Mucosa of rectum (tissue), 2 donors: ENCODE measurements at regions not wholly inside any gene's neighbourhood (a gene's known extent, or its start where the extent isn't known, plus 50 kb on each side); places are given as distances from the start of the nearest gene placed in this dataset.

Experiments used
- H3K27ac ChIP-seq, 2 donors: one replicate each; pipeline ENCODE4 v1.7.0; 2013; ENCODE audit warnings: inconsistent platforms in 2 of 2, low read depth in 2 of 2, low read length in 2 of 2
- H3K27me3 ChIP-seq, 2 donors: one replicate each; pipeline ENCODE4 v1.7.0; 2013; ENCODE audit warnings: low read length in 2 of 2; ENCODE audit not compliant: control insufficient read depth in 2 of 2, insufficient read depth in 2 of 2
- H3K36me3 ChIP-seq, 2 donors: one replicate each; pipeline ENCODE4 v1.7.0; 2013; ENCODE audit warnings: low read length in 2 of 2; ENCODE audit not compliant: control insufficient read depth in 2 of 2, insufficient read depth in 2 of 2
- H3K4me1 ChIP-seq, 2 donors: one replicate each; pipeline ENCODE4 v1.7.0; 2013; ENCODE audit warnings: low read length in 2 of 2, mild to moderate bottlenecking in 1 of 2; ENCODE audit not compliant: control insufficient read depth in 2 of 2, insufficient read depth in 2 of 2
- H3K4me3 ChIP-seq, 2 donors: one replicate each; pipeline ENCODE4 v1.7.0; 2013; ENCODE audit warnings: low read length in 2 of 2
- H3K9ac ChIP-seq, 2 donors: one replicate each; pipeline ENCODE4 v1.7.0; 2013; ENCODE audit warnings: low read length in 2 of 2, low read depth in 1 of 2, mild to moderate bottlenecking in 1 of 2
- H3K9me3 ChIP-seq, 2 donors: one replicate each; pipeline ENCODE4 v1.7.0; 2013; ENCODE audit warnings: low read length in 2 of 2; ENCODE audit not compliant: control insufficient read depth in 2 of 2
- donor health status: healthy.
- donor health status: Normal muscosa, but diverticular disease.

DNA sequence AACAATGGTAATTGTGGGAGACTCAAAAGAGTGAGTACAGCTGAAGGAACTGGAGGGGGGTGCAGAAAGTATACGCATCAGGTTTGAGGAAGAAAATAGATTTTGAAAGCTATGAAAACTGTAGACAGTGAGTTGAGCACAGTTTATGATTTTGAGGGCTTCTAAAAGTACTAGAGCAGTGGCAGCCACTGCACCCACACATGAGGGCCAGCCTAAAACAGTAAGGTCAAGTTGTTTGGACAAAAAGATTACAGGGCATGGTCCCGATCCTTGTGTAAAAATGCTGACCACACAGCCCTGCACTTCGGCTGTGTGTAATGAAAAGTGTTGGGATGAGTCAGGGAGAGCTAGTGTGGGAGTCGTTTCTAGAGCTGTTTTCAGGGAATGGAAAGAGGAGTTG lies 2282.1 kb downstream of the TP53TG3F start:
- Histone ChIP-seq H3K4me1 (no peaks in the 10 kb centered on the region), H3K36me3 (no peaks in the 10 kb centered on the region), H3K9ac (no peak overlapping the region), H3K4me3 (no peak overlapping the region), H3K27ac (no peak overlapping the region), H3K27me3 (no peaks in the 10 kb centered on the region), H3K9me3 (peaks cover 0 to 2% of the 10 kb centered on the region in 2 donors)

DNA sequence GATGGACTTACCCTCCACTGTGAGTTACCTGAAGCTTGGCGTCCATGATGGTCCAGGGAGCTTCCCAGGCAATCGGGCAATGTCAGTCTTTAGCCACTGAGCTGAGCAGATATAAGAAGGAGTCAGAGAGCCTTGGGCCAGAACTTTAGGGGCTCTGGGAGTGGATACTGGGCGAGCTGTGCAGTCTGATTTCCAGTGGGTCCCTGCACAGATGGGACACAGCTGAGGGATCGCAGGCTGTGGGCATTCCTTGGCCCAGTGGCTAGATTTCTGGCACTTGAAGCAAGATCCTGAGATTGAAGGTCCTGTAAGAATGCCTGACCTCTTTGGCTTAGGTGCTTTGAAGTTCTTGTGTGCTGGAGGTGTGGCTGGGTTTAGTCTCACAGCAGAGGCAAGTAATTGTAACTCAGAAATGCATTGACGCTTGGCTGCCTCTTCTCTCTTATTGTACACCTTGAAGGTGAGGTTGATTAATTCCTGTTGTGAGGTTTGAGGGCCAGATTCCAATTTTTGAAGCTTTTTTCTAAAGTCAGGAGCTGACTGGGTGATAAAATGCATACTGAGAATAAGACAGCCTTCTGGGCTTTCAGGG lies 2283.8 kb downstream of the TP53TG3F start:
- H3K4me1 ChIP-seq: no peaks in the 10 kb centered on the region
- H3K4me3 ChIP-seq: no peak overlapping the region
- no peak overlapping the region for H3K27ac ChIP-seq
- H3K27me3 ChIP-seq: no peaks in the 10 kb centered on the region
- no peak overlapping the region for H3K9ac ChIP-seq
- H3K36me3 ChIP-seq: no peaks in the 10 kb centered on the region
- H3K9me3 ChIP-seq: peaks cover 0 to 2% of the 10 kb centered on the region in 2 donors

DNA sequence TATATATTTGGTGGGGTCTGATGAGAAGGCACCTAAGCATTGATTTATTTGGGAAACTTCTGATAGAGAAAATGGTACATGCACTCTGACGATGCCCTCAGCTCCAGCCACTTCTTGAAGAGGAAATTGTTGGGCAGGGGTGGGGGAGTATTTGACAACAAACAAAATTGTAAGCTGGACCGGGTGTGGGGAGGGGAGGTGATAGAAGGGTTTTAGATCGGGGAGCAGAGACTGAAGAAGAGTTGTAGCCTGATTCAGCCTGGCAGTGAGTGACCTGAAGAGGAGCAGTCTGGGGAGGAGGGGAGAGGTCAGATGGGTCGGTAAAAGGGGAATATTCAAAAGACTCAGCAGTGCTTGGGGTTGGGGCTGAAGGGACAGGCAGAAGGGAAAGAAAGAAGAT lies 2284.7 kb downstream of the TP53TG3F start:
- Histone ChIP-seq H3K27ac (no peak overlapping the region), H3K36me3 (no peaks in the 10 kb centered on the region), H3K9me3 (peaks cover 0 to 2% of the 10 kb centered on the region in 2 donors), H3K4me1 (no peaks in the 10 kb centered on the region), H3K4me3 (no peak overlapping the region), H3K27me3 (no peaks in the 10 kb centered on the region), H3K9ac (no peak overlapping the region)

DNA sequence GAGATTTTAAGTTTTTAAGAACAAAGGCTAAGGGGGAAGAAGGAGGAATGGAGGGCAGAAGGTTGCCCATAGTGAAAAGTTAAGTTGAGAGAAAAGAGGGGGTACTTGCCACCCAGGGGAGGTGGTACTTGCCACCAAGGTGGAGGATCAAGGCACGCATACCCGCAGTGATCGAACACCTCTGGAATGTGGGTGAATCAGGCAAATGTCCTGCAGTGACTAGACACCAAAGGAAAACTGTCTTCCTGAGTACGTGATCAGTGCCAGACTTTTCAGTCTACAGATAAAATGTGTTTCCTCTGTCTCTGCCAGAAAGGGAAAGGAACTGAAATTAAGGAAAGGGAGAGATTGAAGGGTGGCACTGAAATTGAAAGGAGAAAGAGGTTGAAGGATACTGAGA lies 2285.3 kb downstream of the TP53TG3F start:
- no peaks in the 10 kb centered on the region for H3K36me3 ChIP-seq
- H3K9me3 ChIP-seq: peaks cover 0 to 2% of the 10 kb centered on the region in 2 donors
- no peaks in the 10 kb centered on the region for H3K27me3 ChIP-seq
- no peak overlapping the region for H3K4me3 ChIP-seq
- no peaks in the 10 kb centered on the region for H3K4me1 ChIP-seq
- no peak overlapping the region for H3K27ac ChIP-seq
- no peak overlapping the region for H3K9ac ChIP-seq

DNA sequence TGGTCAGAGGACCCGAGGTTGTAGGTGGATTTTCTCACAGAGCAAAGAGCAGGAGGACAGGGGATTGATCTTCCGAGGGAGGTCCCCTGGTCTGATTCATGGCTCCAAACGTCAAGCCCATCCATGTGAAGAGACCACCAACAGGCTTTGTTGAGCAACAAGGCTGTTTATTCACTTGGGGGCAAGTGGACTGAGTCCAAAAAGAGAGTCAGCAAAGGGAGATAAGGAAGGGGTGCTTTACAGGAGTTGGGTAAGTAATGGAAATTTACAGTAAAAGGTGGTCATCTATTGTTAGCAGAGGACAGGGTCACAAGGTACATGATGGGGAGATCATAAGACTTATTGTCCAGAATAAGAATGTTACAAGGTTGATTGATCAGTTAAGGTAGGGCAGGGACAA lies 2285.8 kb downstream of the TP53TG3F start:
- H3K9ac ChIP-seq: no peak overlapping the region
- H3K4me3 ChIP-seq: no peak overlapping the region
- no peak overlapping the region for H3K27ac ChIP-seq
- no peaks in the 10 kb centered on the region for H3K36me3 ChIP-seq
- peaks cover 0 to 2% of the 10 kb centered on the region in 2 donors for H3K9me3 ChIP-seq
- no peaks in the 10 kb centered on the region for H3K27me3 ChIP-seq
- H3K4me1 ChIP-seq: no peaks in the 10 kb centered on the region

DNA sequence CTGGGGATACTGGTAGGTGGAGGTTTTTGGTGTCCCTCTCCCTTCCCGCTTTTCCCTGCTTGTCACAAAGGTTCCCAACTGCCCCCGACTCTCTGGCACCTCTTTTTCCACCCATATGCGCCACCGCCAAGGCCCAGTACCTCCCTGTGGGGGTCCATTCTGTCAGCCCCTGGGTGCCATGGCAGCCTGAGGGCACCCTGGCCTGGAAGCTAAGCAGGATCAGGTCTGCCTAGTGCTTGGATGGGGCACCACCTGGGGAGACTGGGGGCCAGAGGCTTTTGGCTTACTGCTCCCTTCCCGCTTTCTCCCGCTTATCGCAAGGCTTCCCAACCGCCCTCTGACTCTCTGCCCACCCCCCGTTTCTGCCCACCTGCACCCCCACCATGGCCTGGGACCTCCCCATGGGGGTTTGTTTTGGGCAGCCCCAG lies 2286.4 kb downstream of the TP53TG3F start:
- Histone ChIP-seq H3K4me3 (no peak overlapping the region), H3K9me3 (peaks cover 0 to 2% of the 10 kb centered on the region in 2 donors), H3K27ac (no peak overlapping the region), H3K4me1 (no peaks in the 10 kb centered on the region), H3K36me3 (no peaks in the 10 kb centered on the region), H3K9ac (no peak overlapping the region), H3K27me3 (no peaks in the 10 kb centered on the region)

DNA sequence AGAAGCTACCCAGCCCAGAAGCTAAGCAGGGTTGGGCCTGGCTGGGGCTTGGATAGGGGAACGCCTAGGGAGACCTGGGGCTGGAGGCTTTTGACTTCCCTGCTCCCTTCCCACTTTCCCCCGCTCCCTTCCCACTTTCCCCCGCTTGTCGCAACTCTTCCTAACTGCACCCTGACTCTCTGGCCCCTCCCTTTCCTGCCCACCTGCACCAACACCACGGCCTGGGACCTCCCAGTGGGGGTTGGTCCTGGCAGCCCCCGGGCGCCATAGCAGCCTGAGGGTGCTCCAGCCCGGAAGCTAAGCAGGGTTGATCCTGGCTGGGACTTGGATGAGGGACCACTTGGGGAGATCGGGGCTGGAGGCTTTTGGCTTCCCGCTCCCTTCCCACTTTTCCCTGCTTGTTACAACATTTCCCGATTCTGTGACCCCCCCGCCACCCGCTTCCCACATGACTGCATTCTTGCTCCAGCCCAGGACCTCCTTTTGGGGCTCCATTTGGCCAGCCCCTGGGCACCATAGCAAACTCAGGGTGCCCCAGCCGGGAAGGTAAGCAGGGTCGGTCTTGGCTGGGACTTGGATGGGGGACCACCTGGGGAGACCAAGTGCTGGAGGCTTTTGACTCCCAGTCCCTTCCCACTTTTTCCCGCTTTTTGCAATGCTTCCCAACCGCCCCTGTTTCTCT lies 2287.0 kb downstream of the TP53TG3F start:
- Histone ChIP-seq H3K27me3 (no peaks in the 10 kb centered on the region), H3K9me3 (peaks cover 0 to 2% of the 10 kb centered on the region in 2 donors), H3K4me3 (no peak overlapping the region), H3K36me3 (no peaks in the 10 kb centered on the region), H3K9ac (no peak overlapping the region), H3K4me1 (no peaks in the 10 kb centered on the region), H3K27ac (no peak overlapping the region)

DNA sequence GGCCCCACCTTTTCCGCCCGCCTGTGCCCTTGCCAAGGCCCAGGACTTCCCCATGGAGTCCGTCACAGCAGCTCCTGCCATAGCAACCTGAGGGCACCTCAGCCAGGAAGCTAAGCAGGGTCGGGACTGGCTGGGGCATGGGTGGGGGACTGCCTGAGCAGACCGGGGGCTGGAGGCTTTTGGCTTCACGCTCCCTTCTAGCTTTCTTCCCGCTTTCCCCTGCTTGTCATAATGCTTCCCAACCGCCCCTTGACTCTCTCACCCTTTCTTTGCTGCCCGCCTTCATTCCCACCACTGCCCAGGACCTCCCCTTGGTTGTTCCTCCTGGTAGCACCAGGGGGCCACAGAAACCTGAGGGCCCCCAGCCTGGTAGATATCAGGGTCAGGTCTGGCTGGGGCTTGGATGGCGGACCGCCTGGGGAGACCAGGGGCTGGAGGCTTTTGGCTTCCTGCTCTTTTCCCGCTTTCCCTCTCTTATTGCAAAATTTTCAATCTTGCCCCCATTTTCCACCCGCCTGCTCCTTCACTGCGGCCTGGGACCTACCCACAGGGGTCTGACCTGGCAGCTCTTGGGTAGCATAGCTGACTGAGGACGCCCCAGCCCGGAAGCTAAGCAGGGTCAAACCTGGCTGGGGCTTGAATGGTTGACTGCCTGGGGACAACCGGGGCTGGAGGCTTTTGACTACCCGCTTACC lies 2287.7 kb downstream of the TP53TG3F start:
- H3K4me3 ChIP-seq: no peak overlapping the region
- no peak overlapping the region for H3K27ac ChIP-seq
- H3K9ac ChIP-seq: no peak overlapping the region
- no peaks in the 10 kb centered on the region for H3K36me3 ChIP-seq
- H3K27me3 ChIP-seq: no peaks in the 10 kb centered on the region
- peaks cover 0 to 2% of the 10 kb centered on the region in 2 donors for H3K9me3 ChIP-seq
- H3K4me1 ChIP-seq: no peaks in the 10 kb centered on the region

DNA sequence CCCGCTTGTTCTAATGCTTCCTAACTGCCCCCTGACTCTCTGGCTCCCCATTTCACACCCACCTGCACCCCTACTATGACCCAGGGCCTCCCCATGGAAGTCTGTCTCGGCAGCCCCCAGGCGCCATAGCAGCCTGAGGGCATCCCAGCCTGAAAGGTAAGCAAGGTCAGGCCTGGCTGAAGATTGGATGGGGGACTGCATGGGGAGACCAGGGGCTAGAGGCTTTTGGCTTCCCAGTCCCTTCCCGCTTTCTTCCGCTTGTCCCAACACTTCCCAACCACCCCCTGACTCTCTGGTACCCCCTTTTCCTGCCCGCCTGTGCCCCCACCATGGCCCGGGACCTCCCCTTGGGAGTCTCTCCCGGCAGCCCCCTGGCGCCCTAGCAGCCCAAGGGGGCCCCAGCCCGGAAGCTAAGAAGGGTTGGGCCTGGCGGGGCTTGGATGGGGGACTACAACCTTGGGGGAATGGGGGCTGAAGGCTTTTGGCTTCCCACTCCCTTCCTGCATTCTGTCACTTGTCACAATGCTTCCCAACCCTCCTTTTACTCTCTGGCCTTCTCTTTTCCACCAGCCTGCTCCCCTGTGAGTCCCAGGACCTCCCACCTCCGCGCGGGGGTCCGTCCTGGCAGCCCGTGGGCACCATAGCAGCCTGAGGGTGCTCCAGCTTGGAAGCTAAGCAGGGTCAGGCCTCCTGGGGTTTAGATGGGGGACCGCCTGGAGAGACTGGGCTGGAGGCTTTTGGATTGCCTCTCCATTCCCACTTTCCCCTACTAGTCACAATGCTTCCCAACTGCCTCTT lies 2288.4 kb downstream of the TP53TG3F start:
- peaks cover 0 to 2% of the 10 kb centered on the region in 2 donors for H3K9me3 ChIP-seq
- H3K27ac ChIP-seq: no peak overlapping the region
- no peaks in the 10 kb centered on the region for H3K4me1 ChIP-seq
- no peak overlapping the region for H3K9ac ChIP-seq
- no peaks in the 10 kb centered on the region for H3K27me3 ChIP-seq
- H3K36me3 ChIP-seq: no peaks in the 10 kb centered on the region
- no peak overlapping the region for H3K4me3 ChIP-seq
